HG03280 (cell line): ENCODE measurements at regions not wholly inside any gene's neighbourhood (a gene's known extent, or its start where the extent isn't known, plus 50 kb on each side); places are given as distances from the start of the nearest gene placed in this dataset.
A peak's percentile ranks its signal among the peaks of the same experiment; 100 is the strongest.

ENCODE experiments used
- ATAC-seq: cut with Tn5 transposase; IDR thresholded peaks from one replicate; pipeline ENCODE4 v1.9.1; 2021; ENCODE audit warnings: mild to moderate bottlenecking, moderate library complexity; ENCODE audit not compliant: unreplicated experiment

- ATAC-seq = no peak
Observed at GRCh38 chr5:56446728-56447127, 213.6 kb upstream of the ANKRD55 start.

DNA sequence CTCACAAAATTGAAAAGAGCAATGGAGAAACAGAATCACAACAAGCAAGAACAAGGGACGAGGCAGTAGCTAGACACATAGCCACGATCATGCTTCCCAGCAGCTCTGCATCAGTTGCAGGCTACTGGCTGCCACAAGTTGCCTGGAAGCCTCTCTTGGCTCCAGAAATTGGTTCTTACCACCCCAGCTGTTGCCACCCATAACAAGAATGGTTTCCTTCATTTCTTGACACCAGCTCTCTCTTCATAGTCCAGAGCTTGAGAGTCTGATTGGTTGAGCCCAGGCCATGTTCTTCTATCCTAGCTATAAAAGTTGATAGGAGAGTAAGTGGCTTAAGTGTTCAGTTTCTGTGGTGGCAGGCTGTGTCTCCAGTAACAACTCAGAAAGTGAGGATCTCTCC, 210.7 kb upstream of the ANKRD55 start:
- no peak for ATAC-seq

- ATAC-seq = no peak
Observed at GRCh38 chr5:56440871-56441740, 208.0 kb upstream of the ANKRD55 start.

- no peak for ATAC-seq
Observed at GRCh38 chr5:56434986-56435385, 201.9 kb upstream of the ANKRD55 start.

DNA sequence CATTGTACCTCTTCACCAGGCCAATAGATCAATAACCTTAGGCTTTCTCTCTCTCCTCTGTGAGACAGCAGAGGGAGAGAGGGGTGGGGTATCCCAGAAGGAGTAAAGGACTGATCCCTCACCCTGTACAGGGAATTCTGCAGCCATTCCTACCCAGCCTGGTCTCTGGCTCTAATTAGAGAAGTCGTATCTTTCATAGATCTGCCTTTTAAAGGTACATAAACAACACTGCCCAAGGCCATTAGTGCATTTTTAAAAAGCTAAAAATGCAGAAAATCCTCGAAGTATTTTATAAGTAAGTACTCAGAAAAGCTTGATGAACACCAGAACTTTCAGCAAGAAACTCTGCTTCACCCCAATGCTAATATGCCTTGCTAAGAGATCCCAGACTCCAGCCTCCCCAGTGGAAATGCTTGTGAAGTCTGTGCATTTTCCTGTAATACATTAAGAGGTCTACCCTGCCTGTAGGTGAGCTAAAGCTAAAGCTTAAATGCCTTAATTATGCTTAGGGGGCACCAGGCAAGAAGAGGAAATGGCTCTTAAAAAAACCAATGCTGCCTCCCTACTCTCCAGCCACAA, 200.0 kb upstream of the ANKRD55 start:
- no peak for ATAC-seq

DNA sequence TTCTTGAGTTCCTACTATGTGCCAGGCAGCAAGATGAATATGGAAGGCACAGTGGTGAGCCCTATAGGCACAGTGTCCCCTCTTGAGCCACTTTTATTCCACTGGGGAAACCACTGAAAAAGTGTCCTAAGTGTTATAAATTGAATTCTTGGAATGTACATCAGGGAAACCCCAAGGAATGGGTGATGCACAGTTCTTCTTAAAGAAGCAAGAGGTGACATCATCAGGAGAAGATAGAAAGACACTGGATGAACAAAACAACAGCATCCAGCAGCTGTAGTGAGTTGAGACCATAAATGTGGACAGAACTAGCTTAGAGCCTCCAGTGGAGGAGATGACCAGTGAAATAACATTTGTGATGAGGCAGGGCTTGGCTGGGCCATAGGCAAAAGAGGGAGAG, 199.2 kb upstream of the ANKRD55 start:
- no peak for ATAC-seq

GRCh38 chr5:56430422-56430821, 197.3 kb upstream of the ANKRD55 start:
- ATAC-seq = no peak

- ATAC-seq = no peak
Observed at GRCh38 chr5:56429110-56429561, 196.0 kb upstream of the ANKRD55 start.

DNA sequence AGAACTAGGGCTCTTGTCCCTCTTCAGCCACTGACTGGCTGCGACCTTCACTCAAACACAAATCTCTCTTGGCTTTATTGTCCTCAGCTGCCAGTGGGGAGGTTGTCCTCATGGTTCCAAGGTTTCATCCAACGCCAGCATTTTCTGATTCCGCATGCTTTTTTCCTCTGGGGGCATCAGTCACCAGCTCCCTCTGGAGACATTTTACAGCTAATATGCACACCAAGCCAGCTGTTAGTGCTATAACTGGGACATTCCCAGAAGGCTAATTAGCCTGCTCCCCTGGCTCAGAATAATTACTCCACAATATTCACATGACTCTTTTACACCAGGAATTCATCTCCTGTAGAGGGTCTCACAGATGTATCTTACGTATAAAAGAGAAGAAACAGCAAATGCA, 193.6 kb upstream of the ANKRD55 start:
- ATAC-seq = no peak

DNA sequence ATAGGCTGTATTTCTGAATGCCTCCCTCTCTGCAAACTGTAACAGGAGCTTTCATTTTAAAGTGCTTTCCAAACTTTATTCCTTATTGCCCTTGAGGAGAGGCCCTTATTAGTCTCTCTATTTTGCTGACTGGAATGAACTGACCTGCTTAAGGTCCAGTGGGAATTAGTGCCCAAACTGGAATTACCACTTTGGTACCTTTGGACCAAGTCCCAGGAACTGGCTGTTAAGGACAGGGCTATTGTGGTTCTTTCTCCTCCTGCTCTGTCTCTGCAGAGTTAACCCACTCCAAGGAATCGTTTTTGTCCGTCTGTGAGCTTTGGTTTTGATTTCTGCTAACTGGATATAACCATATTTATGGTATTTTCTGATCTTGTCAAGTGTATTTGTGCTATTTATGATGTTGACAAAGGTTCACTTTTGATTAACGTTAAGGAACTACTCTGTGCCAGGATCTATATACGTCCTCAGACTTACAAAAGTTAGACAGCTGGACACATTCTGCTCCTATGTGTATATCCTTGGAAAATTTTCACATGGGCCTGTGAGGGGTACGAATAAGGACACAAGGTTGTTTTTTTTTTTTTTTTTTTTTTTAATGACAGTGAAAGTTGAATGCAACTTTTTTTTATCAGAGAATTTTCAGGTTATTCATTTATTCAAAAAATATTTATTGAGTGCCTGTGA, 189.1 kb upstream of the ANKRD55 start:
- no peak for ATAC-seq

DNA sequence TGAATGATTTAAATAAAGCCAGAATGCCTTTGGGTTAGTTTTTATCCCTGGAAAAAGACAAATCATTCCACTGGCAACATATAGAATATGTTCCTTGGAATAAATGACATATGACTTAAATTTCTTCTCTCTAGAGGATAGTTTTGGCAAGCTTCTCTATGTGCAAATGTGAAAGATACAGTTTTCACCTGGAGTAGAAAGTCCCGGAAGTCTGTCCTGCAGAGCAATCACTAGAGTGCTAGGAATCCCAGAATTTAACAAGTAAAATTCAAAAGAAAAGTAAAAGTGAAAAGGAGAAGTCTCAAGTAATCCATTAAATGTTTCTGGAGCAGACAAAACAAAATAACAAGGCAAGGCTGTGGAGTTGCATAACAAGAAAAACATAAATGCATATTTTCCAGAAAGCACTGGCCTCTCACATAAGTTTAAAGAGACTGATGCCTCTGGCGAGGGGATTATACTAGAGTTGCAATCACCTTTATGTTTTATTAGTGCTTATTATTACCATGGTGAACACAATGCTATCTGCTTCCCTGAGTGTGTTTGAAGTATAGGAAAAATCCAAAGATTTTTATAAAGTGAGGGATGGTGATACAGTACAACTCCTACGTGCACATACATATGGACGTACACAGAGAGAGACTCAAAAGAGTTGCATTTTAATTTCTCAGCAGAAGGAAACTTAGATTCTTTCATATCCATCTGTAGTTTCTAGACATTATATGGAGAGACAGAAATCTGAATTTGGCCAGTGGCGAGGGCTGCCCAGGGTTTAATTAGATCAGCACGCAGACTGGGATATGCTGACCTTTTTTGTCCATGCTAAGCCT, 188.3 kb upstream of the ANKRD55 start:
- ATAC-seq = no peak

DNA sequence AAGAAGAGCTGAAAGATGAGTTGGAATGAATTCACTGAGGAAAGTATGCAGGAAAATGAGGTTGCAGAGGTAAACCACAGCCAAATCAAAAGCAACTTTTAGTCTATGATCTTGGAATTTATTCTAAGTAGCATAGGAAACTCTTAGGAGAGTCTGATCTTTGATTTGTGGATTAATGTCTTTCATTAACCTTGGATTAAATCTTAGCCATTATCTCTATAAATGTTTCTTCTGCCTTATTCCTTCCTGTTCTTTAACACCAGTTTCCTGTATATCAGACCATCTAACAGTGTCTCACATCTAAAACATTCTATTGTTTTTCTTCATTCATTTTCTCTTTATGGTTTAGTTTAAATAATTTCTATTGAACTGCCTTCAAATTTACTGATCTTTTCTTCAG, 187.2 kb upstream of the ANKRD55 start:
- ATAC-seq = no peak

DNA sequence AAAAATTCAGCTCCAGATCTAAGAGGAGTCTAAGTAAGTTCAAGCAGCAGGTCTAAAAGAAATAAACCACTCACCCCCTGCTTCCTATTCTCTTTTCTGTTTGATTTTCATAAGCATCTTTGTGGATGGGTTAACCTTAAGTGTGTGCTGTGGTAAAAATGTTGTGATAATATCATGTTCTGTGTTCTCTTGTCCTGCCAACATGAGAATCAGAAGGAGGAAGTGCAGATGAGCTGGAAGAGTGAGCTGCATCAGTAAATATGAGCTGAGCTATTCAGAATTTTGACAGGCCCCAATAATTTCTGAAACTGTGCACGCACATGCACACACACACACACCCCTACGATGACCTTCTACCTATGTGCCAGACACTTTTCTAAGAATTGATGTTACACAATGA, 186.5 kb upstream of the ANKRD55 start:
- ATAC-seq = no peak

DNA sequence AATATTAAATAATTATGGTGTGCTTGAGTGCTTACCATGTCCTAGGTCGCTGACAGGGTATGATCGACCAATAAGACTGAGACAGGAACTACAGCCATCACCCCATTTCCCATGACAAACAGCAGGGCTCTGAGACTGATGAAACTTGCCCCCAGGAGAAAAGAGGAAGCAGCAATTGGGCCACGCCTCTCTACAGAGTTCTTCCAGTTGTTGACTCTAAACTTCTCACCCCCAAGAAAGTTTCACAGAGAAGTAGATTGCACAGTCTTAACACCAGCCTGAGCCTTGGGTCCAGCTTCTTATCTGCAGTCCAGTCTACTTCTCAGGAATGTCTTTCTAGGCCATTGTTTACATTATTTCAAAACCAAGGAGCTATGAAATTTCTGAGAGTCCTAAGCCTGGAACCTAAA, 182.2 kb upstream of the ANKRD55 start:
- peak; percentile 86 for ATAC-seq

DNA sequence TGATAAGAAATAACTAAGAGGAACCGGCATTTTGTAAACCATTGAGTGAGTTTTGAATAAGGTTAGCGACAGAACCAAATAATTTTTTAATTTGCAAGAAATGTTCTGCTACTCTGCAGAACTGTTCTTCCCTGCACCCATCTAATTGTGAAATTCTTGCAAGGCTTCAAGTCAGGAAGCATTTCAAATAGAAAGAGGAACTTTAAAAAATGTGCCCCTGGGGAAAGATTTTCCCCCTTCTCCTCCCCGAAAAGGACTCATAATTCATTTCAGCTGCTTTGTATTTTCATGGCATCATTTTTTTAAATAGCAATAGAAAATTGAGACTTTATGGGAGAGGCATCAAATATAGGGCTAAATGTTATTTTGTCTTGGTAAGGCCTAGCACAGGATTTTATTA, 180.9 kb upstream of the ANKRD55 start:
- no peak for ATAC-seq

DNA sequence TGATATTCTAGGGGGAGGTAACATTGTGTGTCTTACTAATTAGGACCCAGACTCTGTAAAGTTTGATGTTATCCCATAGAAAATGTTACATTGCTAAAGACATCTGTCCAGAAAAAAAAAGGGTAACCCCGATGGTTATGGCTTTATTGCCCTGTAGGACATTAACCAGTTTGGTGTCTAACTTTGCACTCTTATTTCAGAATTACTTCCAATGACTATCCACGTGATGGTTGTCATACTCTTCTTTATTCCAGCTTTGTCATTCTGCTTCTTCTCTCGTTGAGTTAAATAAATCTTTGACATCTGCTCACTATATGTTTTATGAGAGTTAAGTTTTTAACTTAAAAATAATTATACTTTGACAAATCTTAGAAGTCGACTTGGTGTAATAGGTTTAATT, 180.4 kb upstream of the ANKRD55 start:
- ATAC-seq = no peak

DNA sequence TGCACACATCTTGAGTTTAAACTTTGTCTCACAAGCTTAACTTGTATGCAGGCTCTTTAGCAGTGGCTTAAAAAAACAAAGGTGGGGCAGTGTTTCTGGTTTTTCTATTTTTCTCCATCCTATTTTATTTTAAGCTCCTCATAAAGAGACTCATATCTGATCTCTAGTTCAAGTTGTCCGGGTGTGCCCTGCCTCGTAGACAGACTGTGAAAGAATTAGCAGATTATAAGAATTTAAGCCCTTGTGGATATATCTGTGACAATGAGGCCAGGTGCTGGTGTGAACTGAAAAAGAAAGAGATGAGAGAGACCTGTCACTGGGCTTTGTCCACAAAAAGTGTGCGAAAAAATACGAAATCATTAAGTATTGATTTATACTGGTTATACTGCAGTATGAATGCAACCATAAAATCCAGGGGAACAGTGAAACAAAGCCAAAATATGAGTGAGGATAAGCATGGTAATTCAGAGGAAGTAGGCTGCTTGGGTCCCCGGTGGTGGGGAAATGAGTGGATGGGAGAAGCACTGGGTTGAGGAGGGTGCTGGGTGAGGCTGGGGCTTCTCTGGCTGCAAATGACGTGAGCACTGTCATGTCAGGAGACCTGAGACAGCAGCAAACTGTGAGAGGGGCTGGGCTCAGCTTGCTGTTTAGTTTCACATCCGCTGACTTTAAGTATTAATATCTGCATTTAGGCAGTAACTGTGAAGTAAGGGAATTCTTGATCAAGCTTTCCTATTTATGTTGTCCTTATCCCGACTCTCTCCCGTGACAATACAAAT, 179.7 kb upstream of the ANKRD55 start:
- peak; percentile 77 for ATAC-seq

DNA sequence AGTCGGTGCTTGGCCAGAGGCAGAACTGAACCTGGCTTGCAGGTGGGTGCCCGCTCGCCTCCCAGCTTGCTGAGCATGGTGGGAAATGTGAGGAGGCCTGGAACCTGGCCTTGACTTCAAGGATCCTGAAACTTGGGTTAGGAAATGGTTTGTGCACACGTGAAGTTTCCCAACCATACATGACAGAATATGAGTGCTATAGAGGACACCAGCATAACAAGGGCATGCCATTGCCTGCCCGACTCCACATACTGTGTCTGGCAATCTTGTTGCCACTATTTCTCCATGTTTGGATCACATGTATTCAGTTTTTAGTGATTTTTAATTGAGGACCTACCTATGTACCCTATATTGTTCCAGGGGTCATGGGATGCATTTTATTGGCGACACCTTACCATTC, 177.6 kb upstream of the ANKRD55 start:
- no peak for ATAC-seq

- no peak for ATAC-seq
Observed at GRCh38 chr5:56409331-56410190, 176.4 kb upstream of the ANKRD55 start.
